AG09309 (cell line): ENCODE measurements at regions not wholly inside any gene's neighbourhood (a gene's known extent, or its start where the extent isn't known, plus 50 kb on each side); places are given as distances from the start of the nearest gene placed in this dataset.

Experiments
- DNase-seq: peaks from one replicate; pipeline ENCODE4 v3.0.0-alpha.2; 2010; ENCODE audit warnings: low read depth
- H3K4me3 ChIP-seq: 2 replicates; pipeline ENCODE4 v1.5.1; 2011; ENCODE audit warnings: mild to moderate bottlenecking, low read depth, low read length, moderate library complexity; ENCODE audit not compliant: control insufficient read depth
- CTCF ChIP-seq: IDR thresholded peaks from 2 replicates; pipeline ENCODE4 v1.5.1; 2011; ENCODE audit warnings: mild to moderate bottlenecking, low read depth, low read length, inconsistent platforms; ENCODE audit not compliant: insufficient read depth, control insufficient read depth; ENCODE audit errors: missing control alignments

- no peak for DNase-seq
- no peak overlapping the region for H3K4me3 ChIP-seq
- no peak for TF ChIP-seq CTCF
These were observed 78.5 kb downstream of the RBM43 start for GRCh38 chr2:151182899-151183809.

GRCh38 chr2:151182396-151182795 is 79.3 kb downstream of the RBM43 start:
- H3K4me3 ChIP-seq, result no peak overlapping the region
- no peak for TF ChIP-seq CTCF
- no peak for DNase-seq

GRCh38 chr2:151181524-151181923 is 80.1 kb downstream of the RBM43 start:
- TF ChIP-seq CTCF, result no peak
- no peak overlapping the region for H3K4me3 ChIP-seq
- DNase-seq, result no peak

GRCh38 chr2:151180123-151180522 is 81.5 kb downstream of the RBM43 start:
- DNase-seq, result no peak
- H3K4me3 ChIP-seq, result no peak overlapping the region
- TF ChIP-seq CTCF, result no peak

- no peak overlapping the region for H3K4me3 ChIP-seq
- no peak for DNase-seq
- TF ChIP-seq CTCF, result no peak
These were observed 83.5 kb downstream of the RBM43 start for GRCh38 chr2:151178207-151178606.

- H3K4me3 ChIP-seq, result no peak overlapping the region
- TF ChIP-seq CTCF, result no peak
- DNase-seq, result no peak
These were observed 83.9 kb downstream of the RBM43 start for GRCh38 chr2:151177756-151178155.
